Bronchial epithelial cell (primary cell): ENCODE measurements at regions not wholly inside any gene's neighbourhood (a gene's known extent, or its start where the extent isn't known, plus 50 kb on each side); places are given as distances from the start of the nearest gene placed in this dataset.

Experiments used
- DNase-seq: peaks from one replicate; pipeline ENCODE4 v3.0.0-alpha.2; 2010; ENCODE audit warnings: low read depth
- FAIRE-seq: peaks from 2 replicates; lab custom pipeline; 2011; peaks lifted over from hg19 to GRCh38; lab: Jason Lieb, UNC
- H3K27me3 ChIP-seq: 2 replicates; pipeline ENCODE4 v1.5.1; 2011; ENCODE audit warnings: low read length; ENCODE audit not compliant: control insufficient read depth, insufficient read depth
- H3K36me3 ChIP-seq: 2 replicates; pipeline ENCODE4 v1.5.1; 2011; ENCODE audit warnings: low read length; ENCODE audit not compliant: control insufficient read depth, insufficient read depth
- H3K4me3 ChIP-seq: 2 replicates; pipeline ENCODE4 v1.5.1; 2011; ENCODE audit warnings: mild to moderate bottlenecking, low read depth, low read length, control low read depth
- CTCF ChIP-seq: IDR thresholded peaks from 2 replicates; pipeline ENCODE4 v1.5.1; 2011; ENCODE audit warnings: mild to moderate bottlenecking, moderate library complexity, low read length, control low read depth, inconsistent platforms; ENCODE audit not compliant: insufficient read depth, severe bottlenecking

- no peak overlapping the region for H3K4me3 ChIP-seq
- no peak for DNase-seq
- no peaks in the 10 kb centered on the region for H3K36me3 ChIP-seq
- TF ChIP-seq CTCF = no peak
- no peaks in the 10 kb centered on the region for H3K27me3 ChIP-seq
- FAIRE-seq = no peak
These were observed 491.5 kb upstream of the LUZP2 start for GRCh38 chr11:24005202-24005876.

GRCh38 chr11:24043842-24044241 is 453.0 kb upstream of the LUZP2 start:
- FAIRE-seq (no peak), DNase-seq (no peak)
- H3K27me3 ChIP-seq = no peaks in the 10 kb centered on the region
- no peaks in the 10 kb centered on the region for H3K36me3 ChIP-seq
- TF ChIP-seq CTCF = no peak
- no peak overlapping the region for H3K4me3 ChIP-seq

- Histone ChIP-seq H3K4me3 (no peak overlapping the region), H3K27me3 (no peaks in the 10 kb centered on the region), H3K36me3 (no peaks in the 10 kb centered on the region)
- TF ChIP-seq CTCF = no peak
- no peak for FAIRE-seq
- DNase-seq = no peak
These were observed 450.1 kb upstream of the LUZP2 start for GRCh38 chr11:24046731-24047130.

GRCh38 chr11:24056051-24056450 is 440.8 kb upstream of the LUZP2 start:
- Histone ChIP-seq H3K27me3 (no peaks in the 10 kb centered on the region), H3K36me3 (no peaks in the 10 kb centered on the region), H3K4me3 (no peak overlapping the region)
- FAIRE-seq (no peak), DNase-seq (no peak)
- no peak for TF ChIP-seq CTCF

- Histone ChIP-seq H3K36me3 (no peaks in the 10 kb centered on the region), H3K27me3 (no peaks in the 10 kb centered on the region), H3K4me3 (no peak overlapping the region)
- FAIRE-seq = no peak
- no peak for DNase-seq
- no peak for TF ChIP-seq CTCF
These were observed 436.7 kb upstream of the LUZP2 start for GRCh38 chr11:24060125-24060524.
